Lower lobe of right lung (tissue), 2 donors: ENCODE measurements at regions not wholly inside any gene's neighbourhood (a gene's known extent, or its start where the extent isn't known, plus 50 kb on each side); places are given as distances from the start of the nearest gene placed in this dataset.

Experiments used
- ATAC-seq, 2 donors: fragments of 200-7000 bp; cut with Tn5 transposase; one replicate each; pipeline ENCODE4 v1.9.1; 2020 to 2022; ENCODE audit warnings: mild to moderate bottlenecking in 2 of 2, moderate library complexity in 2 of 2
- DNase-seq: peaks from one replicate; pipeline ENCODE4 v3.0.0-alpha.2; 2020
- H3K27ac ChIP-seq: fragments of 200-600 bp; one replicate; pipeline ENCODE4 v1.8.0; 2022
- H3K27me3 ChIP-seq: fragments of 200-600 bp; one replicate; pipeline ENCODE4 v1.8.0; 2022; ENCODE audit warnings: low read depth
- H3K36me3 ChIP-seq: fragments of 200-600 bp; one replicate; pipeline ENCODE4 v1.8.0; 2022; ENCODE audit warnings: mild to moderate bottlenecking
- H3K4me1 ChIP-seq: fragments of 200-600 bp; one replicate; pipeline ENCODE4 v1.8.0; 2022
- H3K4me3 ChIP-seq: fragments of 200-600 bp; one replicate; pipeline ENCODE4 v1.8.0; 2022; ENCODE audit warnings: mild to moderate bottlenecking
- H3K9me3 ChIP-seq: fragments of 200-600 bp; one replicate; pipeline ENCODE4 v1.8.0; 2022
- intact Hi-C: fragments of 100-400 bp; cut with DNase I; formaldehyde crosslinking; loops from one replicate; pipeline ENCODE4 v1.11.0; 2022
- TF ChIP-seq, protein P1 (sequence below): fragments of 200-600 bp; IDR thresholded peaks from one replicate; pipeline ENCODE4 v1.8.0; 2022; ENCODE audit warnings: antibody characterized with exemption, mild to moderate bottlenecking
- donor health status: DM: no; HTN: yes; CAD: no; lungs with severe emphysema.

DNA sequence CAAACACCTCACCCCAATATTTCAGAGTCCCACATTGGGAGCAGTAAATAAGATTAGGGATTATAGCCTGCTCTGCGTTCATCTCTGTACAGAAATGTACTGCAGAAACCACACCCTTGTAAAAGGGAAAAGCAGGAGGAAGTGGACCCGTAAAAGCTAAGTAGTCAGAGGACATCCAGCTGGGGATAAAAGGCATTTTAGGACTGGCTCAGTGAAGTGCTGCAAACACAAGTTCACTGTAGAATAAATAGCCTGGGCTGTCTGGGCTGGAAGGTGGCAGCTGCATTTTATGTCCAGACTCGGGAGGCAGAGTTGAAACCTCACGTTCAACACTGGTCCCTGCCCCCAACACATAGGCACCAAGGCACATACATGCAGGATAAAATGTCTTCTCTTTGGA is 178.7 kb upstream of the FAT1 start:
- intact Hi-C loops, result no loop called here
- H3K4me1 ChIP-seq, result peaks cover 12% of the 10 kb centered on the region
- DNase-seq, result no peak
- TF ChIP-seq, protein P1, sequence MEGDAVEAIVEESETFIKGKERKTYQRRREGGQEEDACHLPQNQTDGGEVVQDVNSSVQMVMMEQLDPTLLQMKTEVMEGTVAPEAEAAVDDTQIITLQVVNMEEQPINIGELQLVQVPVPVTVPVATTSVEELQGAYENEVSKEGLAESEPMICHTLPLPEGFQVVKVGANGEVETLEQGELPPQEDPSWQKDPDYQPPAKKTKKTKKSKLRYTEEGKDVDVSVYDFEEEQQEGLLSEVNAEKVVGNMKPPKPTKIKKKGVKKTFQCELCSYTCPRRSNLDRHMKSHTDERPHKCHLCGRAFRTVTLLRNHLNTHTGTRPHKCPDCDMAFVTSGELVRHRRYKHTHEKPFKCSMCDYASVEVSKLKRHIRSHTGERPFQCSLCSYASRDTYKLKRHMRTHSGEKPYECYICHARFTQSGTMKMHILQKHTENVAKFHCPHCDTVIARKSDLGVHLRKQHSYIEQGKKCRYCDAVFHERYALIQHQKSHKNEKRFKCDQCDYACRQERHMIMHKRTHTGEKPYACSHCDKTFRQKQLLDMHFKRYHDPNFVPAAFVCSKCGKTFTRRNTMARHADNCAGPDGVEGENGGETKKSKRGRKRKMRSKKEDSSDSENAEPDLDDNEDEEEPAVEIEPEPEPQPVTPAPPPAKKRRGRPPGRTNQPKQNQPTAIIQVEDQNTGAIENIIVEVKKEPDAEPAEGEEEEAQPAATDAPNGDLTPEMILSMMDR, result no peak
- peak in 1 of 2 donors; percentile 29 for ATAC-seq
- H3K27me3 ChIP-seq, result no peaks in the 10 kb centered on the region
- no peak overlapping the region for H3K27ac ChIP-seq
- H3K9me3 ChIP-seq, result no peaks in the 10 kb centered on the region
- no peak overlapping the region for H3K4me3 ChIP-seq
- no peaks in the 10 kb centered on the region for H3K36me3 ChIP-seq

DNA sequence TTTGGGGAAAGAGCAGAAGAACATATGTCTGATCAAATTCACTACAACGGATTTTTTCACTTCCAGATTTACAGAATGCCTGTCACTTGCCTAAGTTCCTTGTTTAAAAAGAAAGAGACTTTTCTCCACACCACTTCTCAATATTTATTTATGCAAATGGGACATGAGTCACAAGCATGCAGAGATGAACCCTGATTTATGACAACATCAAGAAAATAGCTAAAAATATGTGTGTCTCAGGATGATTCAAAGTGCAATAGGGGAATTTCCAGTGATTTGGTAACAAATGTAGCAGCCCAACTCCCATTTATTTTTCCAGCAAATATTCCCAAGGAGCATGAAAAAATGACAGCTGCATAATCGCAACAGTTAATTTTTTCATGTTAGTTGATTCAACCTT is 180.4 kb upstream of the FAT1 start:
- TF ChIP-seq, protein P1, result no peak
- ATAC-seq, result no peak
- Histone ChIP-seq H3K4me3 (no peak overlapping the region), H3K9me3 (no peaks in the 10 kb centered on the region), H3K27me3 (no peaks in the 10 kb centered on the region), H3K36me3 (no peaks in the 10 kb centered on the region), H3K4me1 (peaks cover 12% of the 10 kb centered on the region), H3K27ac (no peak overlapping the region)
- intact Hi-C loops, result no loop called here
- no peak for DNase-seq

DNA sequence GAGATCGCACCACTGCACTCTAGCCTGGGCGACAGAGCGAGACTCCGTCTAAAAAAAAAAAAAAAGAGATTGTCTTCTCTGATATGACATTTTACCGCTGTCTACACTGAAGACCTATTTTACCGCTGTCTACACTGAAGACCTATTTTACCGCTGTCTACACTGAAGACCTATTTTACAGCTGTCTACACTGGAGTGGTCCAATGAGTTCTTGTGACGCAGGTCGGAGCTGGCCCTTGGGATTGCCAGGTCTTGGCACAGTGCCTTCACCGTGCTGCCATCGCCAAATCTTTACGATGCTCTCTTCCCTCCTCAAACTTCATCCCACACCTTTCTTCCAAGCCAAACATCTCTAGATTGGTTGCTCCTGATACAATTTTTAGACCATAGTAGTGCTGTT is 183.1 kb upstream of the FAT1 start:
- Histone ChIP-seq H3K9me3 (no peaks in the 10 kb centered on the region), H3K36me3 (no peaks in the 10 kb centered on the region), H3K4me1 (peaks cover 8% of the 10 kb centered on the region), H3K4me3 (no peak overlapping the region), H3K27me3 (no peaks in the 10 kb centered on the region), H3K27ac (no peak overlapping the region)
- ATAC-seq, result no peak
- TF ChIP-seq, protein P1, result no peak
- intact Hi-C loops, result no loop called here
- no peak for DNase-seq

DNA sequence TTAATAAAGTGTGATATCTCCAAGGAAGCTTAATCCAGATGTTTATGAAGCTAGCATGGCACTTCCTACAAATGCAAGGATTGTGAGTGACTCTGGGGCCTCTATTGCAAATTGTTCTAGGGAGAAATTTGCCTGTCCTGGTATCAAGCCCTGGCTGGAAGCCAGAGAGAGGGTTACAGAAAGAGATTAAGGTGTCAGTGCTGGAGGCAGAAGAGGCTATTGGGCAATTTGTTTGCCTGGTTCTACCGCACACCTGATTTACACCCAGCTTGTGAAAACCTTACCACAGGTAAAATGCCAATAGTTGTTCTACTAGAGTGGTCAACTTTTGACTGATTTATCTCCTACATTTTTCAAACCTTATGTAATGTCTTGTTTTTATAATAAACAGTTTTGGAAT is 186.7 kb upstream of the FAT1 start:
- no peak for DNase-seq
- no peaks in the 10 kb centered on the region for H3K4me1 ChIP-seq
- TF ChIP-seq, protein P1, result no peak
- ATAC-seq, result no peak
- intact Hi-C loops, result no loop called here
- H3K27me3 ChIP-seq, result no peaks in the 10 kb centered on the region
- no peak overlapping the region for H3K27ac ChIP-seq
- H3K36me3 ChIP-seq, result no peaks in the 10 kb centered on the region
- H3K4me3 ChIP-seq, result no peak overlapping the region
- H3K9me3 ChIP-seq, result no peaks in the 10 kb centered on the region

DNA sequence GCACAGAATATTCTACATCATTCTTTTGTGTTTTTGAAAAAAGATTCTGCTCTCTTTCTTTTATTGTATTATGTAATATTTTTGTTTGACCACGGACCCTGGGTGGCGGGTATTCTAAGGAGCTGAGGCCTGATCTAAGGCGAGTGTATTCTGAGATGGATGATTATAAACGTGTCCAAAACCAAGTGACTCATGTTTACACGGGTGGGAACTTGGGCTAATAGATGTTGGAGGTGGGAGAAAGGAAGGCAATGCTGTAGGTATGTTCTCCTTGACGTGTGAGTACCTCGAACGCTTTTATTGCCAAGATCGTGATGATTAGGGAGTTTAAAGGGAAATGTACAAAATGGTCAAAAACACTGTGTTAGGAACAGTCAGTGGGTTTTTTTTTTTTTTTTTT is 188.9 kb upstream of the FAT1 start:
- Histone ChIP-seq H3K4me1 (no peaks in the 10 kb centered on the region), H3K4me3 (no peak overlapping the region), H3K27me3 (no peaks in the 10 kb centered on the region), H3K36me3 (no peaks in the 10 kb centered on the region), H3K27ac (no peak overlapping the region), H3K9me3 (no peaks in the 10 kb centered on the region)
- no peak for ATAC-seq
- intact Hi-C loops, result no loop called here
- TF ChIP-seq, protein P1, result no peak
- DNase-seq, result no peak

DNA sequence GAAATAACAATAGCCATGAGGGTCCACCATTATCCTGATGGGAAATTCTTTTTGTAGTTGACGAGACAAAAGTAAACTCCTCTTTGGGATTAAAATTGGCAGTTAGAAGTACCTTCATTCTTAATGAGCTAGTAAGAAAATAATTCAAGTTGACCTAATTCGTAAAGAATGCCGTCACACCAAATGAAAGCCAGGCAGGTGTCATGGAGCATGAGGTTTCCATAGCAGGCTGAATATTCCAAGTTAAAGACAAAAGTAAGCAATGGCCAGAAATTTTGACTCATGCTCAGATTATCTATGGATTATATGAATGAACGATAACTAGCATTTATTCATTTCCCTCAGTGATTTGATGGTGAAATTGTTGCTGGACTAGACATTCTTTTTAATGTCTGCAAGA is 192.2 kb upstream of the FAT1 start:
- Histone ChIP-seq H3K27me3 (no peaks in the 10 kb centered on the region), H3K4me1 (no peaks in the 10 kb centered on the region), H3K9me3 (no peaks in the 10 kb centered on the region), H3K4me3 (no peak overlapping the region), H3K36me3 (no peaks in the 10 kb centered on the region), H3K27ac (no peak overlapping the region)
- TF ChIP-seq, protein P1, result no peak
- intact Hi-C loops, result no loop called here
- ATAC-seq, result no peak
- no peak for DNase-seq
